Testis (tissue), 2 donors: ENCODE measurements at regions not wholly inside any gene's neighbourhood (a gene's known extent, or its start where the extent isn't known, plus 50 kb on each side); places are given as distances from the start of the nearest gene placed in this dataset.

Experiments
- DNase-seq: peaks from one replicate; pipeline ENCODE4 v3.0.0-alpha.2; 2019
- H3K27ac ChIP-seq, 2 donors: fragments of 200-600 bp; sonication (generic); one replicate each; pipeline ENCODE4 v1.5.1; 2019
- H3K27me3 ChIP-seq: fragments of 200-600 bp; sonication (generic); one replicate; pipeline ENCODE4 v1.5.1; 2019
- H3K36me3 ChIP-seq: fragments of 200-600 bp; sonication (generic); one replicate; pipeline ENCODE4 v1.5.1; 2017; ENCODE audit warnings: low read depth; ENCODE audit errors: missing control alignments
- H3K4me1 ChIP-seq: fragments of 200-600 bp; sonication (generic); one replicate; pipeline ENCODE4 v1.5.1; 2019
- H3K4me3 ChIP-seq, 2 donors: fragments of 200-600 bp; sonication (generic); one replicate each; pipeline ENCODE4 v1.5.1; 2017 to 2019
- H3K9me3 ChIP-seq: fragments of 200-600 bp; sonication (generic); one replicate; pipeline ENCODE4 v1.5.1; 2017
- POLR2A ChIP-seq: fragments of 450-650 bp; IDR thresholded peaks from one replicate; pipeline ENCODE4 v1.6.1; 2017; ENCODE audit warnings: antibody characterized with exemption, mild to moderate bottlenecking, moderate library complexity
- WGBS, 2 donors: methylation state at CpG; one replicate each; pipeline ENCODE4 v1.1.5; 2018; 5-methylcytosine and 5-hydroxymethylcytosine counted together
- intact Hi-C: fragments of 100-400 bp; cut with DNase I; formaldehyde crosslinking; loops from one replicate; pipeline ENCODE4 v1.15.1; 2023; ENCODE audit warnings: low total_unique reads
- TF ChIP-seq, protein P1 (sequence below), 3 experiments: fragments of 450-650 bp in 2 of 3; fragments of 200-600 bp in 1 of 3; sonication (generic) in 1 of 3; IDR thresholded peaks; one replicate each; pipeline ENCODE4 v1.5.1; 2016 to 2019; ENCODE audit warnings: antibody characterized with exemption in 3 of 3, mild to moderate bottlenecking in 2 of 3, moderate library complexity in 1 of 3

DNA sequence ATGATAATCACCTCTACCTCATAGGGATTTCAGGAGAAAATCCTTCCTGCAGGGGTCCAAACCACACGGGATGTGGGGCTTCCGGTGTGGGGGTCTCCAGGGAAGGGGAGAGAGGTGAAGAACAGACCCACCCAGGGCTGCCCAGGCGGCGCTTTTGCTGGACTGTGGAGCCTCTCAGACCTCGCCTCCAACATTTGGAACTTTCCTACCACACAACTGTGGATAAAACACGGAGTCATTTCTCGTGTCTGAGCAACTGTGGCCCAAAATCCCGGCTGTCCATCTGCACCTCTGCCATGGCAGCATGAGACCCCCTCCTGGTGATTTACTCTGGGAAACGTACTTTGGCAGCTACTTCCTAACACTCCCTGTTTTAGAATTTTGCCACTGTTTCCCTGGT, 307.8 kb upstream of the IRX4 start:
- no peak overlapping the region for H3K27ac ChIP-seq
- DNase-seq: no peak
- H3K4me3 ChIP-seq: no peak overlapping the region
- H3K4me1 ChIP-seq: no peaks in the 10 kb centered on the region
- intact Hi-C loops: no loop called here
- no peak for TF ChIP-seq POLR2A
- TF ChIP-seq, protein P1, sequence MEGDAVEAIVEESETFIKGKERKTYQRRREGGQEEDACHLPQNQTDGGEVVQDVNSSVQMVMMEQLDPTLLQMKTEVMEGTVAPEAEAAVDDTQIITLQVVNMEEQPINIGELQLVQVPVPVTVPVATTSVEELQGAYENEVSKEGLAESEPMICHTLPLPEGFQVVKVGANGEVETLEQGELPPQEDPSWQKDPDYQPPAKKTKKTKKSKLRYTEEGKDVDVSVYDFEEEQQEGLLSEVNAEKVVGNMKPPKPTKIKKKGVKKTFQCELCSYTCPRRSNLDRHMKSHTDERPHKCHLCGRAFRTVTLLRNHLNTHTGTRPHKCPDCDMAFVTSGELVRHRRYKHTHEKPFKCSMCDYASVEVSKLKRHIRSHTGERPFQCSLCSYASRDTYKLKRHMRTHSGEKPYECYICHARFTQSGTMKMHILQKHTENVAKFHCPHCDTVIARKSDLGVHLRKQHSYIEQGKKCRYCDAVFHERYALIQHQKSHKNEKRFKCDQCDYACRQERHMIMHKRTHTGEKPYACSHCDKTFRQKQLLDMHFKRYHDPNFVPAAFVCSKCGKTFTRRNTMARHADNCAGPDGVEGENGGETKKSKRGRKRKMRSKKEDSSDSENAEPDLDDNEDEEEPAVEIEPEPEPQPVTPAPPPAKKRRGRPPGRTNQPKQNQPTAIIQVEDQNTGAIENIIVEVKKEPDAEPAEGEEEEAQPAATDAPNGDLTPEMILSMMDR (IDR thresholded peaks at IDR 0.05): no peak
- no peaks in the 10 kb centered on the region for H3K36me3 ChIP-seq
- no peaks in the 10 kb centered on the region for H3K27me3 ChIP-seq
- WGBS, 2 donors: 64 to 76% methylated on average over 9 of the region's 9 CpGs
- H3K9me3 ChIP-seq: no peaks in the 10 kb centered on the region

DNA sequence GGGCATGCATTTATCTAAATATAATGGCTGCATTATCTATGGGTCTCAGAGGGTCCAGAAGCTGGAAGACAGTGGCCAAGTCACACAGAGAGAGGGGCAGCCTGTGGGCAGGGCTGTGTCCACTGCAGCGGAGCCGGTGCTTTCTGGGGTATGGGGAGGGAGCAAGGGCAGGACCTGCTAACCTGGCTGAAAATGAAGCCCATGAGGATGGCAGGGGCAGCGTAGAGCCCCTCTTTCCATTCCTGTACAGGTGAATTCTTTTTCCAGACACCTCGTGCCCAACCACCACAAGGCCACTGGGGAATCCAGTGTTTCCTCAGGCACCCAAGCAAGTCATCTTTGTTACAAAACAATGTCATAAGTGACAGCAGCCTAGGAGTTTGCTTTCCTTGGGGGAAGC, 305.9 kb upstream of the IRX4 start:
- no peaks in the 10 kb centered on the region for H3K9me3 ChIP-seq
- DNase-seq: no peak
- H3K27ac ChIP-seq: no peak overlapping the region
- no peaks in the 10 kb centered on the region for H3K27me3 ChIP-seq
- WGBS, 2 donors: 88 to 95% methylated on average over 4 of the region's 4 CpGs
- TF ChIP-seq POLR2A: no peak
- intact Hi-C loops: no loop called here
- H3K4me1 ChIP-seq: peaks cover 2% of the 10 kb centered on the region
- H3K4me3 ChIP-seq: no peak overlapping the region
- no peaks in the 10 kb centered on the region for H3K36me3 ChIP-seq

DNA sequence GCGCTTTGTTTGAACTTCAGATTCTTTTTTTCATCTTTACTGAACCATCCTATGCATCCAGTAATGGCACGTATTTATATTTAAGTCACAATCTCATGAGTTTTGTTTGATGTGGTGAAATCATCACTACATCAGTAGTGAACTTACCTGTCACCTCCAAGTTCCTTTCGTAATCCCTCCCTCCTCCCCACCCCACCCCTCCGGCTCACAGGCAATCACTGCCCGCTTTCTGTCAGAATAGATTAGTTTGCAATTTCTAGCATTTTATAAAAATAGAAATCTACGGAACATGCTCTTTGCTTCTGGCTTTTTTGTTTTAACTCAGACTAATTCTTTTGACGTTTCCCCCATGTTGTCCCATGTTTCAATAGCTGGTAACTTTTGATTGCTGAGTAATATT, 305.4 kb upstream of the IRX4 start:
- no peak for DNase-seq
- H3K27me3 ChIP-seq: no peaks in the 10 kb centered on the region
- H3K27ac ChIP-seq: no peak overlapping the region
- 87 to 93% methylated on average over 7 of the region's 7 CpGs for WGBS, 2 donors
- H3K9me3 ChIP-seq: no peaks in the 10 kb centered on the region
- H3K4me1 ChIP-seq: peaks cover 3% of the 10 kb centered on the region
- H3K4me3 ChIP-seq: no peak overlapping the region
- intact Hi-C loops: no loop called here
- H3K36me3 ChIP-seq: no peaks in the 10 kb centered on the region
- TF ChIP-seq POLR2A: no peak
- TF ChIP-seq, protein P1 (IDR thresholded peaks at IDR 0.05): no peak

DNA sequence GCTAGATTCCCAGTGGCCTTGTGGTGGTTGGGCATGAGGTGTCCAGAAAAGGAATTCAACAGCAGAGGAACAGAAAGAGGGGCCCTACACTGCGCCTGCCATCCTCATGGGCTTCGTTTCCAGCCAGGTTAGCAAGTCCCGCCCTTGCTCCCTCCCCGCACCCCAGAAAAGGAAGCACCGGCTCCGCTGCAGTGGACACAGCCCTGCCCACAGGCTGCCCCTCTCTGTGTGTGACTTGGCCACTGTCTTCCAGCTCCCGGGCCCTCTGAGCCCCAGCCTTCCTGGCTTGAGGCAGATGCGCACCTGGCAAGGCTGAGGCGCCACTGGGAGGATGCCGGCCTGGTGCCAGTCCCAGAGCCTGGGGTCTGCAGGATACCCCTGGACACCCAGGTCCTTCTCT, 305.0 kb upstream of the IRX4 start:
- peaks cover 3% of the 10 kb centered on the region for H3K4me1 ChIP-seq
- WGBS, 2 donors: 79 to 86% methylated on average over 6 to 10 of the region's 10 CpGs
- DNase-seq: no peak
- no peaks in the 10 kb centered on the region for H3K36me3 ChIP-seq
- TF ChIP-seq, protein P1 (IDR thresholded peaks at IDR 0.05): no peak
- no peak for TF ChIP-seq POLR2A
- H3K9me3 ChIP-seq: no peaks in the 10 kb centered on the region
- H3K27me3 ChIP-seq: no peaks in the 10 kb centered on the region
- H3K27ac ChIP-seq: no peak overlapping the region
- H3K4me3 ChIP-seq: no peak overlapping the region
- intact Hi-C loops: no loop called here

DNA sequence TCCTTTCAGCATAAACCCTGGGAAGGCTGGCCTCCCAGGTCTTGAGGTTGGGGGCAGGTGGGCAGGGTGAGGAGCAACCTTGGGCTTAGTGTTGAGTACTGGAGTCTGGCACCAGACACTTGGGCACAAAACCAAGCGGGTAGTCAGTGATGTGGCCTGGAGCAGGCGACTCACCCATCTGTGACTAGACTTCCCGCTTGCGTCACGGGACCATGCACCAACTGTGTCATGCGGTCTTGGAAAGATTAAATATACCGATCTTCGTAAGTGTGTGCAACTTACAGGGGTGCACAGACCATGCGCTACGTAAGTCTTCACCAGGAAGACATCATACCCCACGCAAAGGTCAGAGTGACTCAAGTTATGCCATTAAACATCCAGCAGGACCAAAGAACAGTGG, 304.4 kb upstream of the IRX4 start:
- no peak overlapping the region for H3K4me3 ChIP-seq
- H3K9me3 ChIP-seq: no peaks in the 10 kb centered on the region
- no peaks in the 10 kb centered on the region for H3K36me3 ChIP-seq
- H3K4me1 ChIP-seq: peaks cover 3% of the 10 kb centered on the region
- intact Hi-C loops: no loop called here
- no peak overlapping the region for H3K27ac ChIP-seq
- 91 to 92% methylated on average over 11 of the region's 11 CpGs for WGBS, 2 donors
- no peak for TF ChIP-seq POLR2A
- TF ChIP-seq, protein P1 (IDR thresholded peaks at IDR 0.05): no peak
- no peaks in the 10 kb centered on the region for H3K27me3 ChIP-seq
- no peak for DNase-seq
